GM18507 (cell line): ENCODE measurements at regions not wholly inside any gene's neighbourhood (a gene's known extent, or its start where the extent isn't known, plus 50 kb on each side); places are given as distances from the start of the nearest gene placed in this dataset.
"Not testable (repeated sequence)": the region's sequence is repeated elsewhere in the genome, so short reads cannot be mapped to it uniquely, and the experiment has no call there.

ENCODE experiments used
- DNase-seq: peaks from one replicate; pipeline ENCODE4 v3.0.0; 2011; ENCODE audit warnings: low read depth; ENCODE audit not compliant: insufficient read length; ENCODE audit errors: extremely low spot score
- FAIRE-seq: peaks from 2 replicates; lab custom pipeline; 2011; peaks lifted over from hg19 to GRCh38; lab: Jason Lieb, UNC

- no peak for FAIRE-seq
- DNase-seq, result no peak
These were observed 51.7 kb upstream of the CHD2 start for GRCh38 chr15:92848464-92848851.

- FAIRE-seq (peak; percentile 76), DNase-seq (peak; percentile 30)
These were observed 51.1 kb upstream of the CHD2 start for GRCh38 chr15:92848852-92849598.

DNA sequence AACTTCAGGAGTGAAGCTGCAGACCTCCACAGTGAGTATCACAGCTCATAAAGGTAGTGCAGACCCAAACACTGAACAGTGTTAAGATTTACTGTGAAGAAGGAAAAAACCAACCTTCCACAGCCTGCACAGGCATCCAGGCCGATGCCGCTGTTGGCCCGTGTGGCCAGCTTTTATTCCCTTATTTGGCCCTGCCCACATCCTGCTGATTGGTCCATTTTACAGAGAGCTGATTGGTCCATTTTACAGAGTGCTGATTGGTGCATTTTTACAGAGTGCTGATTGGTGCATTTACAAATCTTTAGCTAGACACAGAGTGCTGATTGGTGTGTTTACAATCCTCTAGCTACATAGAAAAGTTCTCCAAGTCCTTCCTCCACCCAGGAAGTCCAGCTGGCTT, 49.9 kb upstream of the CHD2 start:
- FAIRE-seq, DNase-seq: not testable (repeated sequence)
